Activated CD4-positive, alpha-beta T cell treated with anti-CD3 and anti-CD28 coated beads for 1 hour (primary cell): ENCODE measurements at regions not wholly inside any gene's neighbourhood (a gene's known extent, or its start where the extent isn't known, plus 50 kb on each side); places are given as distances from the start of the nearest gene placed in this dataset.

Experiments used
- DNase-seq: peaks from one replicate; pipeline ENCODE4 v3.0.0-alpha.2; 2020

GRCh38 chr9:21565155-21565554 is 83.0 kb upstream of the IFNE start:
- DNase-seq = no peak

GRCh38 chr9:21567926-21568325 is 85.8 kb upstream of the IFNE start:
- no peak for DNase-seq

- no peak for DNase-seq
These were observed 86.4 kb upstream of the IFNE start for GRCh38 chr9:21568484-21568883.

- no peak for DNase-seq
These were observed 87.6 kb upstream of the IFNE start for GRCh38 chr9:21569721-21570120.

- no peak for DNase-seq
These were observed 88.6 kb upstream of the IFNE start for GRCh38 chr9:21570643-21571275.

- DNase-seq = no peak
These were observed 92.1 kb upstream of the IFNE start for GRCh38 chr9:21574261-21574660.

- no peak for DNase-seq
These were observed 94.4 kb upstream of the IFNE start for GRCh38 chr9:21576331-21577189.

GRCh38 chr9:21579247-21579671 is 97.1 kb upstream of the IFNE start:
- no peak for DNase-seq

GRCh38 chr9:21579743-21580142 is 97.6 kb upstream of the IFNE start:
- DNase-seq = no peak

- no peak for DNase-seq
These were observed 98.7 kb upstream of the IFNE start for GRCh38 chr9:21580636-21581378.

GRCh38 chr9:21583628-21584377 is 101.7 kb upstream of the IFNE start:
- no peak for DNase-seq

- DNase-seq = no peak
These were observed 102.8 kb upstream of the IFNE start for GRCh38 chr9:21584890-21585289.

- DNase-seq = no peak
These were observed 103.9 kb upstream of the IFNE start for GRCh38 chr9:21585756-21586752.

- DNase-seq = no peak
These were observed 107.4 kb upstream of the IFNE start for GRCh38 chr9:21589344-21590056.

GRCh38 chr9:21590058-21590996 is 108.2 kb upstream of the IFNE start:
- DNase-seq = no peak

- peak; percentile 13 for DNase-seq
These were observed 109.3 kb upstream of the IFNE start for GRCh38 chr9:21591221-21592062.

- DNase-seq = no peak
These were observed 109.9 kb upstream of the IFNE start for GRCh38 chr9:21592063-21592338.

- no peak for DNase-seq
These were observed 115.2 kb upstream of the IFNE start for GRCh38 chr9:21597284-21597683.

- no peak for DNase-seq
These were observed 116.6 kb upstream of the IFNE start for GRCh38 chr9:21598749-21599148.
